ENCODE measurements at regions not wholly inside any gene's neighbourhood (a gene's known extent, or its start where the extent isn't known, plus 50 kb on each side); places are given as distances from the start of the nearest gene placed in this dataset.

- no peaks in the 10 kb centered on the region for H3K9me3 ChIP-seq (ENCODE audit: control insufficient read depth in 2 of 2, low read length in 2 of 2)
- no peak overlapping the region for H3K27ac ChIP-seq (ENCODE audit: low read depth in 2 of 2, low read length in 2 of 2)
- H3K9ac ChIP-seq (ENCODE audit: low read depth in 1 of 2, low read length in 2 of 2) = no peak overlapping the region
- no peaks in the 10 kb centered on the region for H3K27me3 ChIP-seq (ENCODE audit: control insufficient read depth in 2 of 2, insufficient read depth in 2 of 2, low read length in 2 of 2)
- H3K4me3 ChIP-seq (ENCODE audit: low read length in 2 of 2) = no peak overlapping the region
- no peaks in the 10 kb centered on the region for H3K36me3 ChIP-seq (ENCODE audit: control insufficient read depth in 2 of 2, insufficient read depth in 2 of 2, low read length in 2 of 2)
- H3K4me1 ChIP-seq (ENCODE audit: control insufficient read depth in 2 of 2, insufficient read depth in 2 of 2, low read length in 2 of 2) = no peaks in the 10 kb centered on the region
Observed at GRCh38 chr5:168187614-168188013, 103.8 kb upstream of the WWC1 start.

DNA sequence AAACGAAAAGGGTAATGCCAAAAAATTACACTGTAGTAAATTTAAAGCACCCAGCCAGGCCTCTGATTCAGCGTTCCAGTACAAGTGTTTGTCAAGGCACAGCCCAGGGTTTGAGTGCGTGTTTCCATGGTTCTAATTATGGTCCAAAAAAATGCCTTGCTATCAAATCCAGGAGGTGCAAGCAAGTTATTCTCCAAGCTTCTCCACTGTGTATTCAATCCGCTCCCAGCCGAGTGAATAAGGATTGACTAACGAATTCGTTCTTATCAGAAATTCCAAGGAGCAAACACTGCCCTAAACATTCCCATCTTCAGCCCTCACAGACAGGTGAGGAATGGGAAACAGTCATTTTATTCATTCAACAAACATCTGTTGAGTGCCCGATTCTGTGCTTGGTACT lies 103.3 kb upstream of the WWC1 start:
- no peak overlapping the region for H3K27ac ChIP-seq (ENCODE audit: low read depth in 2 of 2, low read length in 2 of 2)
- no peaks in the 10 kb centered on the region for H3K9me3 ChIP-seq (ENCODE audit: control insufficient read depth in 2 of 2, low read length in 2 of 2)
- no peak overlapping the region for H3K4me3 ChIP-seq (ENCODE audit: low read length in 2 of 2)
- no peaks in the 10 kb centered on the region for H3K27me3 ChIP-seq (ENCODE audit: control insufficient read depth in 2 of 2, insufficient read depth in 2 of 2, low read length in 2 of 2)
- no peaks in the 10 kb centered on the region for H3K4me1 ChIP-seq (ENCODE audit: control insufficient read depth in 2 of 2, insufficient read depth in 2 of 2, low read length in 2 of 2)
- H3K9ac ChIP-seq (ENCODE audit: low read depth in 1 of 2, low read length in 2 of 2) = no peak overlapping the region
- H3K36me3 ChIP-seq (ENCODE audit: control insufficient read depth in 2 of 2, insufficient read depth in 2 of 2, low read length in 2 of 2) = no peaks in the 10 kb centered on the region

- no peaks in the 10 kb centered on the region for H3K27me3 ChIP-seq (ENCODE audit: control insufficient read depth in 2 of 2, insufficient read depth in 2 of 2, low read length in 2 of 2)
- H3K27ac ChIP-seq (ENCODE audit: low read depth in 2 of 2, low read length in 2 of 2) = no peak overlapping the region
- H3K9me3 ChIP-seq (ENCODE audit: control insufficient read depth in 2 of 2, low read length in 2 of 2) = no peaks in the 10 kb centered on the region
- no peak overlapping the region for H3K9ac ChIP-seq (ENCODE audit: low read depth in 1 of 2, low read length in 2 of 2)
- H3K4me1 ChIP-seq (ENCODE audit: control insufficient read depth in 2 of 2, insufficient read depth in 2 of 2, low read length in 2 of 2) = no peaks in the 10 kb centered on the region
- H3K4me3 ChIP-seq (ENCODE audit: low read length in 2 of 2) = no peak overlapping the region
- H3K36me3 ChIP-seq (ENCODE audit: control insufficient read depth in 2 of 2, insufficient read depth in 2 of 2, low read length in 2 of 2) = no peaks in the 10 kb centered on the region
Observed at GRCh38 chr5:168192120-168192519, 99.3 kb upstream of the WWC1 start.

DNA sequence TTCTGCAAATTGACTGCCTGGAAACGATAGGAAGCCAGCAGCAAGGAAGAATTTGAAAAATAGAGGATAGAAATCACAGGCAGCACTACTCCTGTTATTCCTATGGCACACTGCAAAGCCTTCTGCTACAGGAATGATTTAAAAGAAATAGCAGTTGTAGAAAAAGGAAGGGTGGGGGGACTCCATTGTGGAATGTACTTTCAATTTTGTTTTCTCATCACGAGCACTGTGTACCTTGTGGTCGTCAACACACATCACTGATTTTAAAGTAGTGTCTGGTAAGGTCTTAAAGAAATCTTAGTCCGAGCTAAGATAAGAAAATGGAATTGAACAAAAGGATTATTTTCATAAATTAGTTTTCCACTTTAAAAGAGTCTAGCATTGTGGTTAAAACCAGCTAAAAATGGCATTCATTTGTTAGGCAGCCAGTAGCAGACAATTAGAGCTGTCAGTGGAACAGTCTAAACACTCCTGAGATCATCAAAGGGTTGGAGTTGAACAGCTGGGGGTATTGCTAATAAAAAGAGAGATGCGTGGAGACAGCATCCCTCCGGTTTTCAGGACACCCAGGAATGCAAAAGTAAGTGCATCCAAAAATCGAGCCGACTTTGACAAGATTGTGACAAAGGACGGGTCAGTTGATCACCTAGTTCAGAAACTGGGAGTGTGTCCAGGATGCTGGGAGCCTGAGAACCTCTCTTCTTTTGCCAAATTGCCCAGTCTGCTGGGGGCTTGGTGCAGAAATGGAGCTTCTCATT lies 97.8 kb upstream of the WWC1 start:
- Histone ChIP-seq H3K27ac (ENCODE audit: low read depth in 2 of 2, low read length in 2 of 2) (no peak overlapping the region), H3K9ac (ENCODE audit: low read depth in 1 of 2, low read length in 2 of 2) (no peak overlapping the region), H3K36me3 (ENCODE audit: control insufficient read depth in 2 of 2, insufficient read depth in 2 of 2, low read length in 2 of 2) (no peaks in the 10 kb centered on the region), H3K4me1 (ENCODE audit: control insufficient read depth in 2 of 2, insufficient read depth in 2 of 2, low read length in 2 of 2) (no peaks in the 10 kb centered on the region), H3K27me3 (ENCODE audit: control insufficient read depth in 2 of 2, insufficient read depth in 2 of 2, low read length in 2 of 2) (no peaks in the 10 kb centered on the region), H3K9me3 (ENCODE audit: control insufficient read depth in 2 of 2, low read length in 2 of 2) (no peaks in the 10 kb centered on the region), H3K4me3 (ENCODE audit: low read length in 2 of 2) (no peak overlapping the region)

- Histone ChIP-seq H3K27me3 (ENCODE audit: control insufficient read depth in 2 of 2, insufficient read depth in 2 of 2, low read length in 2 of 2) (no peaks in the 10 kb centered on the region), H3K36me3 (ENCODE audit: control insufficient read depth in 2 of 2, insufficient read depth in 2 of 2, low read length in 2 of 2) (no peaks in the 10 kb centered on the region), H3K27ac (ENCODE audit: low read depth in 2 of 2, low read length in 2 of 2) (no peak overlapping the region)
Observed at GRCh38 chr5:168195110-168195509, 96.3 kb upstream of the WWC1 start.

DNA sequence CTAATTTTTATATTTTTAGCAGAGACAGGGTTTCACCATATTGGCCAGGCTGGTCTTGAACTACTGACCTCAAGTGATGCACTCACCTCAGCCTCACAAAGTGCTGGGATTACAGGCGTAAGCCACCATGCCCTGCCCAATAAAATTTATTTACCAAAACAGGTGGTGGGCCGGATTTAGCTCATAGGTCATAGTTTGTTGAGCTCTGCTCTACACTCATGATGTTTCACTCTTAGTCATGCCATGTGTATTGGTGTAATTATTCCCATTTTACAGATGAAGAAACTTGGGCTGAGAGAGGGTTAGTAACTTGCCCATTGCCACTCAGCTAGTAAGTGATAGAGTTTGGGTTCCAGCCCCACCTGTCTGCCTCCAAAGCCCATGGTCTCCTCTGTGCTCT lies 93.1 kb upstream of the WWC1 start:
- Histone ChIP-seq H3K9me3 (ENCODE audit: control insufficient read depth in 2 of 2, low read length in 2 of 2) (no peaks in the 10 kb centered on the region), H3K27ac (ENCODE audit: low read depth in 2 of 2, low read length in 2 of 2) (no peak overlapping the region), H3K9ac (ENCODE audit: low read depth in 1 of 2, low read length in 2 of 2) (no peak overlapping the region)

More at GRCh38 chr5:168195110-168195509, 96.3 kb upstream of the WWC1 start:
- H3K4me3 ChIP-seq (ENCODE audit: low read length in 2 of 2) = no peak overlapping the region
- no peak overlapping the region for H3K9ac ChIP-seq (ENCODE audit: low read depth in 1 of 2, low read length in 2 of 2)
- H3K9me3 ChIP-seq (ENCODE audit: control insufficient read depth in 2 of 2, low read length in 2 of 2) = no peaks in the 10 kb centered on the region
- no peaks in the 10 kb centered on the region for H3K4me1 ChIP-seq (ENCODE audit: control insufficient read depth in 2 of 2, insufficient read depth in 2 of 2, low read length in 2 of 2)

DNA sequence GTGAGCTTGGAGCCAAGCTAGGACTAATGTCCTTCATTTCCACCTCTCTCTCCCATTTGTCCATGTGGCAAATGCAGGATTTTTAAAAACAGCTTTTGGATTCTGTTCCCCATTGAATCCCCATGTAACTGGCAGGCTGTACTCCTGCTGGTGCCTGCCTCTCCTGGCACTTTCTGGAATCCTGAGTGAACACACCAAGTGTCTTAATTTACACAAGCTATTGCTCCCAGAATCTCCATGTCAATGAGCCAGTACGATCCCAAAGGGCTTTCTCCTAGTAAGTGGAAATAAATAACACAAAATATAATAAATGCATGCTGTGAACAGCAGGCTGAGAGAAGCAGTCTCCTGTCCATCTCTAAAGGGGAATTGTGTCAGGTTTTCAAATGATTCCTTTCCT lies 88.4 kb upstream of the WWC1 start:
- Histone ChIP-seq H3K36me3 (ENCODE audit: control insufficient read depth in 2 of 2, insufficient read depth in 2 of 2, low read length in 2 of 2) (no peaks in the 10 kb centered on the region), H3K9me3 (ENCODE audit: control insufficient read depth in 2 of 2, low read length in 2 of 2) (no peaks in the 10 kb centered on the region), H3K4me3 (ENCODE audit: low read length in 2 of 2) (no peak overlapping the region), H3K9ac (ENCODE audit: low read depth in 1 of 2, low read length in 2 of 2) (no peak overlapping the region), H3K27ac (ENCODE audit: low read depth in 2 of 2, low read length in 2 of 2) (no peak overlapping the region), H3K27me3 (ENCODE audit: control insufficient read depth in 2 of 2, insufficient read depth in 2 of 2, low read length in 2 of 2) (no peaks in the 10 kb centered on the region), H3K4me1 (ENCODE audit: control insufficient read depth in 2 of 2, insufficient read depth in 2 of 2, low read length in 2 of 2) (no peaks in the 10 kb centered on the region)

More for the DNA sequence above, 93.1 kb upstream of the WWC1 start:
- Histone ChIP-seq H3K4me1 (ENCODE audit: control insufficient read depth in 2 of 2, insufficient read depth in 2 of 2, low read length in 2 of 2) (no peaks in the 10 kb centered on the region), H3K36me3 (ENCODE audit: control insufficient read depth in 2 of 2, insufficient read depth in 2 of 2, low read length in 2 of 2) (no peaks in the 10 kb centered on the region), H3K27me3 (ENCODE audit: control insufficient read depth in 2 of 2, insufficient read depth in 2 of 2, low read length in 2 of 2) (no peaks in the 10 kb centered on the region), H3K4me3 (ENCODE audit: low read length in 2 of 2) (no peak overlapping the region)

DNA sequence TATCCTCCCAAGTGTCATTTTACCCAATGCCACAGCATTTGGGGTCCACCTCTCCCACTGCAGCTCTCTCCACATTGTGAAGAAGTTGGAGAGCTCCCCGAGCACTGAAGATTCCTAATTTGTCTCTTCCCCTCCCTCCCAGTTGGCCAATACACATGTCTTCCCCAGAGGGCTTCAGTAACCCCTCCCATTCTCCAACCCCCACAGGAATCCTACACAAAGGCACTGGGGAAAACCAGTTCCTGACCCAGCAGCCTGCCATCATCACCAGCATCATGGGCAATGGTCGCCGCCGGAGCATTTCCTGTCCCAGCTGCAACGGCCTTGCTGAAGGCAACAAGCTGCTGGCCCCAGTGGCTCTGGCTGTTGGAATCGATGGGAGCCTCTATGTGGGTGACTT lies 87.3 kb upstream of the WWC1 start:
- H3K36me3 ChIP-seq (ENCODE audit: control insufficient read depth in 2 of 2, insufficient read depth in 2 of 2, low read length in 2 of 2) = no peaks in the 10 kb centered on the region
- no peak overlapping the region for H3K27ac ChIP-seq (ENCODE audit: low read depth in 2 of 2, low read length in 2 of 2)
- no peak overlapping the region for H3K4me3 ChIP-seq (ENCODE audit: low read length in 2 of 2)
- H3K27me3 ChIP-seq (ENCODE audit: control insufficient read depth in 2 of 2, insufficient read depth in 2 of 2, low read length in 2 of 2) = no peaks in the 10 kb centered on the region
- H3K9me3 ChIP-seq (ENCODE audit: control insufficient read depth in 2 of 2, low read length in 2 of 2) = no peaks in the 10 kb centered on the region
- no peak overlapping the region for H3K9ac ChIP-seq (ENCODE audit: low read depth in 1 of 2, low read length in 2 of 2)
- H3K4me1 ChIP-seq (ENCODE audit: control insufficient read depth in 2 of 2, insufficient read depth in 2 of 2, low read length in 2 of 2) = no peaks in the 10 kb centered on the region

DNA sequence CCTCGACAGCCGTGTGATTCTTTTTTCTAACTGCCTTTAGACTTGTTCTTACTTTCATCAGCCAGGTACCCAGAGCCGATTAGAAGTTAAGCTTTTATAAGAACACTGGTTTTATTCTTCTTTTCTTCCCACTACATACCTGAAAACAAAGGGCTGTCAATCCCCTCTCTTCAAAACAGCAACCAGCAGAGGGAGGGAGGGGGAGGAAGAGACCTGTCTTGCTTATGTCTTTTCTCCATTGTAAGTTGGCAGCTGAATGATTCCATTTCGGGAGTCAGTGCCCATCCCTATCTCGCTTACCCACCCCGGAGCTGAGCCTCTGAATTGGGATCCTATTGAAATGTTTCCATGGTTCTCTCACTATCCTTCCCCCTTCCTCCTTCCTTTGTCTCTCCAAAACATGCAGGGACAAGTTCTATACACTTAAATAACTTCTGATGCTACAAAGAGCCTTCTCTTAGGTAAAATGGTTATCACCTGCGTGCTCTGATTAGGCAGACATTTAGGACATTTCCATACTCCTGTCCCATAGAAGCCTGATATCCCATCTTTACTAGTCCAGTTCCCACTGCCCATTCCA lies 83.9 kb upstream of the WWC1 start:
- no peaks in the 10 kb centered on the region for H3K9me3 ChIP-seq (ENCODE audit: control insufficient read depth in 2 of 2, low read length in 2 of 2)
- no peak overlapping the region for H3K9ac ChIP-seq (ENCODE audit: low read depth in 1 of 2, low read length in 2 of 2)
- no peak overlapping the region for H3K27ac ChIP-seq (ENCODE audit: low read depth in 2 of 2, low read length in 2 of 2)
- no peaks in the 10 kb centered on the region for H3K36me3 ChIP-seq (ENCODE audit: control insufficient read depth in 2 of 2, insufficient read depth in 2 of 2, low read length in 2 of 2)
- H3K4me1 ChIP-seq (ENCODE audit: control insufficient read depth in 2 of 2, insufficient read depth in 2 of 2, low read length in 2 of 2) = no peaks in the 10 kb centered on the region
- no peak overlapping the region for H3K4me3 ChIP-seq (ENCODE audit: low read length in 2 of 2)
- H3K27me3 ChIP-seq (ENCODE audit: control insufficient read depth in 2 of 2, insufficient read depth in 2 of 2, low read length in 2 of 2) = no peaks in the 10 kb centered on the region

DNA sequence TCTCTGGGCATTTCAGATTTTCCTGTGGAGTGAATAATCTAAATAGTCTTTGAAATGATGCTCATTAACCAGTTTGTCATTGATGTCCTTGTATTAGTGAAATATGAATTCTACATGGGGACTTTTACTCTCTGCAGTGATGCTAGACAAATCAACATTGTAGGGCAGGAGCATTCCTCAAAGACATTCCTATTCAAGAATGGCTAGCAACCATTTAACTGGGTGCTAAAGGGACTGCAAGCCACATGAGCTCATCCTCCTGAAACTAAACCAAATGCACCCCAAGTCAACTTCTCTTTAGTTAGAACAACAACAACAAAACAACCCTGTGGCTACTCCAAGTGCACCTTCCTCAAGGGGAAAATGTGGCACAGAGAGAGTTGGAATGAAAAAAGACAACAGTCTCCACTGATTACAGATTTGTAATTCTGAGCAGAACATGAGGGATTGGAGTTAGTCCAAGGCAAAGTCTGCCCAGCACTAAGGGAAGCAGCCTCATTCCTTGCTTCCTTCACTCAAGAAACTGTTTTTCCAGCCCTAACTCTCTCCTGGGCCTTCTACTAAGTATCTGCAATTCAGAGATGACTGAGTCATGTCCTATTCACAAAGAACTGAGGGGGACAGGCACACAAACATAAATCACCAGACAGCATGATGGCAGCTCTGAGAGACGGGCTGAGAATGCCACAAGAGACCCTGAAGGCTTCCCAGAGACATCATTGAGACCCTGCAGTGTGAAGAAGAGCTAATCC lies 82.0 kb upstream of the WWC1 start:
- no peak overlapping the region for H3K4me3 ChIP-seq (ENCODE audit: low read length in 2 of 2)

More for the DNA sequence above, 82.0 kb upstream of the WWC1 start:
- no peak overlapping the region for H3K9ac ChIP-seq (ENCODE audit: low read depth in 1 of 2, low read length in 2 of 2)
- no peak overlapping the region for H3K27ac ChIP-seq (ENCODE audit: low read depth in 2 of 2, low read length in 2 of 2)
- H3K9me3 ChIP-seq (ENCODE audit: control insufficient read depth in 2 of 2, low read length in 2 of 2) = no peaks in the 10 kb centered on the region
- no peaks in the 10 kb centered on the region for H3K4me1 ChIP-seq (ENCODE audit: control insufficient read depth in 2 of 2, insufficient read depth in 2 of 2, low read length in 2 of 2)
- no peaks in the 10 kb centered on the region for H3K36me3 ChIP-seq (ENCODE audit: control insufficient read depth in 2 of 2, insufficient read depth in 2 of 2, low read length in 2 of 2)
- H3K27me3 ChIP-seq (ENCODE audit: control insufficient read depth in 2 of 2, insufficient read depth in 2 of 2, low read length in 2 of 2) = no peaks in the 10 kb centered on the region

Data from mucosa of rectum (tissue), 2 donors.